ENCODE measurements at regions not wholly inside any gene's neighbourhood (a gene's known extent, or its start where the extent isn't known, plus 50 kb on each side); places are given as distances from the start of the nearest gene placed in this dataset.

GRCh38 chr21:27047658-27048314 is 80.9 kb upstream of the ADAMTS5 start:
- H3K27ac Mint-ChIP-seq, result no peak overlapping the region
- no peak overlapping the region for H3K4me3 Mint-ChIP-seq
- DNase-seq (ENCODE audit: low spot score), result no peak
- POLR2A ChIA-PET, result no interaction called here
- peaks cover 25% of the 10 kb centered on the region for H3K9me3 Mint-ChIP-seq
- peaks cover 6% of the 10 kb centered on the region; the same call in 1 of the 2 replicates for H3K36me3 Mint-ChIP-seq
- peaks cover 20% of the 10 kb centered on the region for H3K4me1 Mint-ChIP-seq
- TF ChIP-seq SMAD4 (CRISPR knock-in tag; IDR thresholded peaks at IDR 0.05) (no peak), ZNF263 (CRISPR knock-in tag; IDR thresholded peaks at IDR 0.05; ENCODE audit: low read depth) (no peak), ELF4 (CRISPR knock-in tag; IDR thresholded peaks at IDR 0.05; ENCODE audit: low read depth) (no peak), E2F4 (CRISPR knock-in tag; IDR thresholded peaks at IDR 0.05; ENCODE audit: borderline replicate concordance, low read depth) (no peak), CREB1 (CRISPR knock-in tag; IDR thresholded peaks at IDR 0.05) (no peak), CREM (CRISPR knock-in tag; IDR thresholded peaks at IDR 0.05) (no peak), ZNF671 (CRISPR knock-in tag; IDR thresholded peaks at IDR 0.05) (no peak), GTF2I (CRISPR knock-in tag; conservative IDR thresholded peaks at IDR 0.05) (no peak), ZMAT4 (CRISPR knock-in tag; IDR thresholded peaks at IDR 0.05) (no peak), EMX1 (CRISPR knock-in tag; IDR thresholded peaks at IDR 0.05) (no peak), RORB (CRISPR knock-in tag; IDR thresholded peaks at IDR 0.05) (no peak), STAT6 (CRISPR knock-in tag; conservative IDR thresholded peaks at IDR 0.05; ENCODE audit: low read depth) (no peak), ERG (CRISPR knock-in tag; IDR thresholded peaks at IDR 0.05) (no peak)
- no peak for ATAC-seq
- H3K27me3 Mint-ChIP-seq (ENCODE audit: low read depth), result no peaks in the 10 kb centered on the region
- CTCF ChIA-PET, result interaction anchor here (1.3 to 2.2 kb wide), 2 partner anchors 82 to 86 kb away, joined by 3 to 7 read pairs; no protein-coding TSS in a partner anchor

- no peak overlapping the region for H3K27ac Mint-ChIP-seq
- no peak for TF ChIP-seq RELA (CRISPR knock-in tag; IDR thresholded peaks at IDR 0.05; ENCODE audit: borderline replicate concordance)
- no peak for TF ChIP-seq MYBL2 (CRISPR knock-in tag; IDR thresholded peaks at IDR 0.05)
- TF ChIP-seq SMAD3 (CRISPR knock-in tag; IDR thresholded peaks at IDR 0.05; ENCODE audit: borderline replicate concordance), result no peak
- TF ChIP-seq CREM (CRISPR knock-in tag; IDR thresholded peaks at IDR 0.05), result no peak
- no peak for TF ChIP-seq ATF2 (CRISPR knock-in tag; IDR thresholded peaks at IDR 0.05; ENCODE audit: borderline replicate concordance, low read depth)
- TF ChIP-seq AR (CRISPR knock-in tag; IDR thresholded peaks at IDR 0.05), result no peak
- no peak for TF ChIP-seq E2F5 (CRISPR knock-in tag; IDR thresholded peaks at IDR 0.05)
- TF ChIP-seq ZNF416 (CRISPR knock-in tag; IDR thresholded peaks at IDR 0.05), result no peak
- TF ChIP-seq SMAD4 (CRISPR knock-in tag; IDR thresholded peaks at IDR 0.05), result no peak
- TF ChIP-seq CREB1 (CRISPR knock-in tag; IDR thresholded peaks at IDR 0.05), result no peak
- no peak for TF ChIP-seq ZBTB43 (CRISPR knock-in tag; IDR thresholded peaks at IDR 0.05)
- no peak for TF ChIP-seq PRRX2 (CRISPR knock-in tag; IDR thresholded peaks at IDR 0.05)
- no peak for TF ChIP-seq ZNF219 (CRISPR knock-in tag; IDR thresholded peaks at IDR 0.05; ENCODE audit: borderline replicate concordance)
Observed at GRCh38 chr21:27047283-27047657, 80.4 kb upstream of the ADAMTS5 start.

More at GRCh38 chr21:27047283-27047657, 80.4 kb upstream of the ADAMTS5 start:
- ATAC-seq (no peak), DNase-seq (ENCODE audit: low spot score) (no peak)
- Mint-ChIP-seq H3K36me3 (peaks cover 6% of the 10 kb centered on the region; the same call in 1 of the 2 replicates), H3K4me1 (peaks cover 20% of the 10 kb centered on the region), H3K9me3 (peaks cover 25% of the 10 kb centered on the region), H3K27me3 (ENCODE audit: low read depth) (no peaks in the 10 kb centered on the region), H3K4me3 (no peak overlapping the region)
- ChIA-PET POLR2A (no interaction called here), CTCF (interaction anchor here (1.3 to 2.2 kb wide), 2 partner anchors 82 to 86 kb away, joined by 3 to 7 read pairs; no protein-coding TSS in a partner anchor)
